Suprapubic skin (tissue), 4 donors: ENCODE measurements at regions not wholly inside any gene's neighbourhood (a gene's known extent, or its start where the extent isn't known, plus 50 kb on each side); places are given as distances from the start of the nearest gene placed in this dataset.

Experiments
- CTCF ChIP-seq, 2 donors: fragments of 200-600 bp in 1 of 2; fragments of 450-650 bp in 1 of 2; sonication (generic) in 1 of 2; IDR thresholded peaks; one replicate each; pipeline ENCODE4 v1.5.1; 2016 to 2019; ENCODE audit warnings: antibody characterized with exemption in 2 of 2, mild to moderate bottlenecking in 1 of 2, moderate library complexity in 1 of 2
- EP300 ChIP-seq: sonication (generic); formaldehyde crosslinking; IDR thresholded peaks from one replicate; pipeline ENCODE4 v1.6.1; 2017; ENCODE audit warnings: antibody characterized with exemption
- POLR2A ChIP-seq, 2 donors: fragments of 450-650 bp; IDR thresholded peaks; one replicate each; pipeline ENCODE4 v1.6.1; 2017; ENCODE audit warnings: antibody characterized with exemption in 2 of 2, mild to moderate bottlenecking in 2 of 2, moderate library complexity in 2 of 2
- POLR2AphosphoS5 ChIP-seq, 3 donors: sonication (generic); formaldehyde crosslinking; IDR thresholded peaks; one replicate each; pipeline ENCODE4 v1.6.1; 2017; ENCODE audit warnings: antibody characterized with exemption in 3 of 3

- TF ChIP-seq CTCF (IDR thresholded peaks at IDR 0.05) (no peak), POLR2A (IDR thresholded peaks at IDR 0.05) (no peak), POLR2AphosphoS5 (IDR thresholded peaks at IDR 0.05) (no peak), EP300 (no peak)
Measured at GRCh38 chr18:42401131-42401673, 446.2 kb downstream of the PIK3C3 start.
